ENCODE measurements at regions not wholly inside any gene's neighbourhood (a gene's known extent, or its start where the extent isn't known, plus 50 kb on each side); places are given as distances from the start of the nearest gene placed in this dataset.

DNA sequence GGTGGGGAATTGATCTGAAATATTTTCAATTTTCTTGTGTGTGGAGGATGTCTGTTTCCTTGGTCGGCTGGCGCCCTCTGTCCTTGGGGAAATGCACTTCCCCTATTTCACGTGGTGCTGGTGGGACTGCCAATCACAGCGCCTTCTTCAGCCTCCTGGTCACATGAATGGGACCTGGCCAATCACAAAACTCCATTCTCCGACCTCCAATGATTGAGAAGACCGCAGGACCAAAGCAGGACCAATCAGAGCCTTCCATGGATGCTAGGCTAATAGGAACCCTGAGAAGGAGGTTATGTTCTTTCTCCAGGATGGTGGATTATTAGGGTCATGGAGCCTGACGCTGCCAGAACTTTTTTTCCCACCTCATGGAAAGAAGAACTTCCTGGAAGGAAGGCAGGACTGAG lies 188.7 kb downstream of the TTC8 start:
- CTCF ChIA-PET: no interaction called here

DNA sequence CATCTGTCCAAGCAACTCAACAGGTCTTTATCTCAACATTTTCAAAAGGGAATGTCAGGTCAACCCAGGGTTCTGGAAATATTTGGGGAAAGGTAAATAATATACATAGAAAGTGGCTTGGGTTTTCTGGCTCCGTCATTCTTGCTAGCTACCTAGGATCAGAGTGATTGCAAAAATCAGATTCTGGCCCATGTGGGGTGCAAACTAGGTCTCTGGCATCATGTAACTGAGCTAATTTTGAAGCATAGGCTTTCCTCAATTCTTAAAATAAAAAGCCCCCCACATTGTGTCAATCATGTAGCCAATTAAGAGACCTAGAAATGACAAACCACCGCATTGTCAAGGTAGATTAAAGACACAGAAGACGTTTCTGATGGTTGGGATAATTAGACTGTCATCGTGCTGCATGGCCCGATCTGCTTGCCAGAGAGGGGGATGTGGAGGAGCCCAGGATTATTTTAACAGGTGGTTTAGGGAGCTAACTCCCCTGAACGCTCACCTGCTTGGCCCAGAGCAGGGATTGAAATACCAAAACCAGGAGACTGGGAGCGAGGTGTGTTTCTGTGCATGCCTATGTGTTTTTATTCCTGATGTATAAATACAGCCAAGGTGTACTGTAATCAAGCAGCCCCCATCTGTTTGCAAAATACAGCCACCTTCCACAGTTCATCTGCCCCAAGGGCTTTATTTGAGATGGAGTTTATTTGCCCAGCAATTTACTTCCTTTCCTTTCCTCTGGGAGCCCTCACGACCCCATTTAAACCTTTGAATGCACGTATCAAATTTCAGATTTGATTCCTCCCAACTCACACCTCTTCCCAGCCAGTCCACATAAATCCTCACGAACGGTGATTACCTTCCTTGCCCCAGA lies 189.5 kb downstream of the TTC8 start:
- TF ChIP-seq, protein P1, sequence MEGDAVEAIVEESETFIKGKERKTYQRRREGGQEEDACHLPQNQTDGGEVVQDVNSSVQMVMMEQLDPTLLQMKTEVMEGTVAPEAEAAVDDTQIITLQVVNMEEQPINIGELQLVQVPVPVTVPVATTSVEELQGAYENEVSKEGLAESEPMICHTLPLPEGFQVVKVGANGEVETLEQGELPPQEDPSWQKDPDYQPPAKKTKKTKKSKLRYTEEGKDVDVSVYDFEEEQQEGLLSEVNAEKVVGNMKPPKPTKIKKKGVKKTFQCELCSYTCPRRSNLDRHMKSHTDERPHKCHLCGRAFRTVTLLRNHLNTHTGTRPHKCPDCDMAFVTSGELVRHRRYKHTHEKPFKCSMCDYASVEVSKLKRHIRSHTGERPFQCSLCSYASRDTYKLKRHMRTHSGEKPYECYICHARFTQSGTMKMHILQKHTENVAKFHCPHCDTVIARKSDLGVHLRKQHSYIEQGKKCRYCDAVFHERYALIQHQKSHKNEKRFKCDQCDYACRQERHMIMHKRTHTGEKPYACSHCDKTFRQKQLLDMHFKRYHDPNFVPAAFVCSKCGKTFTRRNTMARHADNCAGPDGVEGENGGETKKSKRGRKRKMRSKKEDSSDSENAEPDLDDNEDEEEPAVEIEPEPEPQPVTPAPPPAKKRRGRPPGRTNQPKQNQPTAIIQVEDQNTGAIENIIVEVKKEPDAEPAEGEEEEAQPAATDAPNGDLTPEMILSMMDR (IDR thresholded peaks at IDR 0.05): no peak
- Mint-ChIP-seq H3K4me3 (no peak overlapping the region), H3K36me3 (ENCODE audit: low read depth) (no peaks in the 10 kb centered on the region), H3K27ac (no peak overlapping the region), H3K27me3 (peaks cover 41% of the 10 kb centered on the region), H3K9me3 (no peaks in the 10 kb centered on the region), H3K4me1 (ENCODE audit: low read depth) (no peaks in the 10 kb centered on the region)
- POLR2A ChIA-PET: no interaction called here
- CTCF ChIA-PET: no interaction called here
- ATAC-seq (ENCODE audit: poor library complexity) (no peak), DNase-seq (no peak)
- H3K27ac ChIP-seq (ENCODE audit: low read depth in 1 of 2, low read length in 2 of 2): no peak overlapping the region
- no peaks in the 10 kb centered on the region for H3K9me3 ChIP-seq (ENCODE audit: control insufficient read depth in 1 of 2, insufficient read depth in 1 of 2, low read length in 2 of 2)
- no peaks in the 10 kb centered on the region for H3K4me1 ChIP-seq (ENCODE audit: insufficient read depth, low read length)
- H3K27me3 ChIP-seq (ENCODE audit: control insufficient read depth in 1 of 2, insufficient read depth in 2 of 2, low read length in 2 of 2): peaks cover 0 to 4% of the 10 kb centered on the region in 2 experiments
- no peak overlapping the region for H3K4me3 ChIP-seq (ENCODE audit: low read length)
- intact Hi-C loops (cut with DNase I, micrococcal nuclease): loop anchor here (5.0 to 10.0 kb wide), 2 partner anchors 349 to 522 kb away; no protein-coding TSS in a partner anchor
- no peaks in the 10 kb centered on the region for H3K36me3 ChIP-seq (ENCODE audit: insufficient read depth, low read length)

More for the DNA sequence above, 188.7 kb downstream of the TTC8 start:
- no peaks in the 10 kb centered on the region for H3K9me3 ChIP-seq (ENCODE audit: control insufficient read depth in 1 of 2, insufficient read depth in 1 of 2, low read length in 2 of 2)
- no peak for ATAC-seq (ENCODE audit: poor library complexity)
- H3K27me3 ChIP-seq (ENCODE audit: control insufficient read depth in 1 of 2, insufficient read depth in 2 of 2, low read length in 2 of 2): peaks cover 0 to 4% of the 10 kb centered on the region in 2 experiments
- H3K4me1 Mint-ChIP-seq (ENCODE audit: low read depth): no peaks in the 10 kb centered on the region
- POLR2A ChIA-PET: no interaction called here
- no peak overlapping the region for H3K4me3 Mint-ChIP-seq
- H3K27ac Mint-ChIP-seq: no peak overlapping the region
- peaks cover 35% of the 10 kb centered on the region for H3K27me3 Mint-ChIP-seq
- H3K9me3 Mint-ChIP-seq: no peaks in the 10 kb centered on the region
- H3K36me3 ChIP-seq (ENCODE audit: insufficient read depth, low read length): no peaks in the 10 kb centered on the region
- no peak overlapping the region for H3K27ac ChIP-seq (ENCODE audit: low read depth in 1 of 2, low read length in 2 of 2)
- DNase-seq: peak in 3 of 14 experiments; percentile 5 to 23 (median 10)
- H3K4me3 ChIP-seq (ENCODE audit: low read length): no peak overlapping the region
- H3K4me1 ChIP-seq (ENCODE audit: insufficient read depth, low read length): no peaks in the 10 kb centered on the region
- TF ChIP-seq, protein P1 (IDR thresholded peaks at IDR 0.05): no peak
- H3K36me3 Mint-ChIP-seq (ENCODE audit: low read depth): no peaks in the 10 kb centered on the region
- intact Hi-C loops (cut with DNase I, micrococcal nuclease): loop anchor here (5.0 to 10.0 kb wide), 2 partner anchors 348 to 521 kb away; no protein-coding TSS in a partner anchor

DNA sequence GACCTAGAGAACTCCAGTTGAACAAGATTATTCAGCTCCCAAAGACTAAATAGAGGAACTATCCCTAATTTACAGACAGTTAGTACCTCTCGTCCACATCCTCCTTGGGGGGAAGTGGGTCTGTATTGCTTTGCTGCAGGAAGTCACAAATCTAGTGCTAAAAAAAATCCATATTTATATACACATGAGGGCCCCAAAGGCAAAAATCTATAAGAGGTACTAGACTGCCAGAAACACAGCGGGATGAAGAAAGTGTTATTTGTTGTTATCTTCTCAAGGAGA lies 190.1 kb downstream of the TTC8 start:
- ChIA-PET POLR2A (no interaction called here), CTCF (no interaction called here)
- Histone ChIP-seq H3K9me3 (ENCODE audit: control insufficient read depth in 1 of 2, insufficient read depth in 1 of 2, low read length in 2 of 2) (no peaks in the 10 kb centered on the region), H3K27ac (ENCODE audit: low read depth in 1 of 2, low read length in 2 of 2) (no peak overlapping the region), H3K27me3 (ENCODE audit: control insufficient read depth in 1 of 2, insufficient read depth in 2 of 2, low read length in 2 of 2) (peaks cover 0 to 4% of the 10 kb centered on the region in 2 experiments), H3K36me3 (ENCODE audit: insufficient read depth, low read length) (no peaks in the 10 kb centered on the region), H3K4me3 (ENCODE audit: low read length) (no peak overlapping the region), H3K4me1 (ENCODE audit: insufficient read depth, low read length) (no peaks in the 10 kb centered on the region)
- H3K4me1 Mint-ChIP-seq (ENCODE audit: low read depth): no peaks in the 10 kb centered on the region
- H3K27ac Mint-ChIP-seq: no peak overlapping the region
- H3K36me3 Mint-ChIP-seq (ENCODE audit: low read depth): no peaks in the 10 kb centered on the region
- H3K27me3 Mint-ChIP-seq: peaks cover 44% of the 10 kb centered on the region
- no peaks in the 10 kb centered on the region for H3K9me3 Mint-ChIP-seq
- DNase-seq (no peak), ATAC-seq (ENCODE audit: poor library complexity) (no peak)
- TF ChIP-seq, protein P1 (IDR thresholded peaks at IDR 0.05): no peak
- no peak overlapping the region for H3K4me3 Mint-ChIP-seq
- intact Hi-C loops (cut with DNase I, micrococcal nuclease): loop anchor here (5.0 to 10.0 kb wide), 2 partner anchors 350 to 522 kb away; no protein-coding TSS in a partner anchor

Data from CD4-positive, alpha-beta T cell (primary cell).